ENCODE measurements at regions not wholly inside any gene's neighbourhood (a gene's known extent, or its start where the extent isn't known, plus 50 kb on each side); places are given as distances from the start of the nearest gene placed in this dataset.

GRCh38 chr2:176468457-176469113 is 199.3 kb downstream of the MTX2 start:
- DNase-seq (ENCODE audit: low read depth), result no peak

- no peak for DNase-seq (ENCODE audit: low read depth)
These were observed 201.5 kb downstream of the MTX2 start for GRCh38 chr2:176470713-176471112.

- DNase-seq (ENCODE audit: low read depth), result no peak
These were observed 202.7 kb downstream of the MTX2 start for GRCh38 chr2:176471949-176472348.

- no peak for DNase-seq (ENCODE audit: low read depth)
These were observed 203.9 kb downstream of the MTX2 start for GRCh38 chr2:176473177-176473576.

GRCh38 chr2:176473851-176474250 is 204.6 kb downstream of the MTX2 start:
- no peak for DNase-seq (ENCODE audit: low read depth)

- no peak for DNase-seq (ENCODE audit: low read depth)
These were observed 208.1 kb downstream of the MTX2 start for GRCh38 chr2:176477336-176477735.

GRCh38 chr2:176479961-176480360 is 210.7 kb downstream of the MTX2 start:
- no peak for DNase-seq (ENCODE audit: low read depth)

- DNase-seq (ENCODE audit: low read depth), result no peak
These were observed 212.9 kb downstream of the MTX2 start for GRCh38 chr2:176482107-176482506.

GRCh38 chr2:176483476-176483875 is 214.2 kb downstream of the MTX2 start:
- DNase-seq (ENCODE audit: low read depth), result no peak

GRCh38 chr2:176483901-176484568 is 214.8 kb downstream of the MTX2 start:
- no peak for DNase-seq (ENCODE audit: low read depth)

GRCh38 chr2:176484838-176485237 is 215.6 kb downstream of the MTX2 start:
- no peak for DNase-seq (ENCODE audit: low read depth)

- DNase-seq (ENCODE audit: low read depth), result no peak
These were observed 219.2 kb downstream of the MTX2 start for GRCh38 chr2:176488431-176488830.

GRCh38 chr2:176490061-176490861 is 221.0 kb downstream of the MTX2 start:
- DNase-seq (ENCODE audit: low read depth), result no peak

- DNase-seq (ENCODE audit: low read depth), result peak; percentile 78
These were observed 222.1 kb downstream of the MTX2 start for GRCh38 chr2:176491172-176491904.

GRCh38 chr2:176492583-176492982 is 223.3 kb downstream of the MTX2 start:
- DNase-seq (ENCODE audit: low read depth), result no peak

- DNase-seq (ENCODE audit: low read depth), result no peak
These were observed 224.1 kb downstream of the MTX2 start for GRCh38 chr2:176493226-176493825.

- no peak for DNase-seq (ENCODE audit: low read depth)
These were observed 224.7 kb downstream of the MTX2 start for GRCh38 chr2:176493909-176494308.

GRCh38 chr2:176494949-176495353 is 225.7 kb downstream of the MTX2 start:
- DNase-seq (ENCODE audit: low read depth), result no peak

- no peak for DNase-seq (ENCODE audit: low read depth)
These were observed 226.6 kb downstream of the MTX2 start for GRCh38 chr2:176495826-176496225.

- DNase-seq (ENCODE audit: low read depth), result no peak
These were observed 227.5 kb downstream of the MTX2 start for GRCh38 chr2:176496761-176497160.

- DNase-seq (ENCODE audit: low read depth), result no peak
These were observed 231.7 kb downstream of the MTX2 start for GRCh38 chr2:176500901-176501300.

- no peak for DNase-seq (ENCODE audit: low read depth)
These were observed 232.4 kb downstream of the MTX2 start for GRCh38 chr2:176501617-176502016.
